ENCODE measurements at regions not wholly inside any gene's neighbourhood (a gene's known extent, or its start where the extent isn't known, plus 50 kb on each side); places are given as distances from the start of the nearest gene placed in this dataset.

- Mint-ChIP-seq H3K4me1 (peaks cover 8% of the 10 kb centered on the region), H3K4me3 (no peak overlapping the region), H3K27ac (ENCODE audit: unreplicated experiment) (no peak overlapping the region), H3K36me3 (ENCODE audit: low read depth) (no peaks in the 10 kb centered on the region), H3K9me3 (no peaks in the 10 kb centered on the region), H3K27me3 (ENCODE audit: low read depth) (no peaks in the 10 kb centered on the region)
- TF ChIP-seq, protein P1, sequence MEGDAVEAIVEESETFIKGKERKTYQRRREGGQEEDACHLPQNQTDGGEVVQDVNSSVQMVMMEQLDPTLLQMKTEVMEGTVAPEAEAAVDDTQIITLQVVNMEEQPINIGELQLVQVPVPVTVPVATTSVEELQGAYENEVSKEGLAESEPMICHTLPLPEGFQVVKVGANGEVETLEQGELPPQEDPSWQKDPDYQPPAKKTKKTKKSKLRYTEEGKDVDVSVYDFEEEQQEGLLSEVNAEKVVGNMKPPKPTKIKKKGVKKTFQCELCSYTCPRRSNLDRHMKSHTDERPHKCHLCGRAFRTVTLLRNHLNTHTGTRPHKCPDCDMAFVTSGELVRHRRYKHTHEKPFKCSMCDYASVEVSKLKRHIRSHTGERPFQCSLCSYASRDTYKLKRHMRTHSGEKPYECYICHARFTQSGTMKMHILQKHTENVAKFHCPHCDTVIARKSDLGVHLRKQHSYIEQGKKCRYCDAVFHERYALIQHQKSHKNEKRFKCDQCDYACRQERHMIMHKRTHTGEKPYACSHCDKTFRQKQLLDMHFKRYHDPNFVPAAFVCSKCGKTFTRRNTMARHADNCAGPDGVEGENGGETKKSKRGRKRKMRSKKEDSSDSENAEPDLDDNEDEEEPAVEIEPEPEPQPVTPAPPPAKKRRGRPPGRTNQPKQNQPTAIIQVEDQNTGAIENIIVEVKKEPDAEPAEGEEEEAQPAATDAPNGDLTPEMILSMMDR (conservative IDR thresholded peaks at IDR 0.05), result no peak
- no peak for DNase-seq (ENCODE audit: low read depth, low spot score)
These were observed 56.2 kb upstream of the TMEM163 start for GRCh38 chr2:134774786-134775641.

DNA sequence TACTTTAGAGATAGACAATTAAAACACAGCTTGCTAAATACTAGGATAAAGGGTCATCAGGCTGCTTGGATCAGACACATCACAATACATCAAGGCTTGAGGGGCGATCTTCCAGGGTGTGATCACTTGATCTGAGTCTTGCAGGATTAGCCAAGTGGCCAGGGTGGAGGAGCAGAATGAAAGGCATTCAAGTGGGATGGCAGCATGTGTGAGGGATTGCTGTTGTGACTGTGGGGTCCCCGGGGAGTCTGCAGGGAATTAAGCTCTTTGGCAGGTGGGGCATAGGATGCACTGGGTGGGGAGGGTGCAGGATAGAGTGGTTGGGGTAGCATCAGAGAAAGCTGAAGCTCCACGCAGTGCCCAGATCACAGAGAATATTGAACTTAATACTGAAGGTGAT is 58.0 kb upstream of the TMEM163 start:
- no peaks in the 10 kb centered on the region for H3K9me3 Mint-ChIP-seq
- H3K27ac Mint-ChIP-seq (ENCODE audit: unreplicated experiment), result no peak overlapping the region
- H3K4me1 Mint-ChIP-seq, result peaks cover 8% of the 10 kb centered on the region
- TF ChIP-seq, protein P1 (conservative IDR thresholded peaks at IDR 0.05), result no peak
- no peaks in the 10 kb centered on the region for H3K27me3 Mint-ChIP-seq (ENCODE audit: low read depth)
- H3K4me3 Mint-ChIP-seq, result no peak overlapping the region
- DNase-seq (ENCODE audit: low read depth, low spot score), result no peak
- H3K36me3 Mint-ChIP-seq (ENCODE audit: low read depth), result no peaks in the 10 kb centered on the region

DNA sequence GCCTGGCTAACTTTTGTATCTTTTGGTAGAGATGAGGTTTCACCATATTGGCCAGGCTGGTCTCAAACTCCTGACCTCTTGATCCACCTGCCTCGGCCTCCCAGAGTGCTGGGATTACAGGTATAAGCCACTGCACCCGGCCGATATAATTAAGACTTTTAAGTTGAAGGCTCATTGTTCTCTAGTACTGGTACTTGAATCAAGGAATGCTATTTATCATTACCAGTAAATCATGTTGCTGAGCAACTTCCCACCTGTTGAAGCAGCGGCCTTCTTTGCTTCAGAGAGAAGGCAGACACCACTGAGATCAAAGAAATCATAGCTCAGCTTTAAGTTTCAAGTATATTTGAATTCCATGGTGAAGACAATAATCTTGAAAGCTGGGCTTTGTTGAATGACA is 58.8 kb upstream of the TMEM163 start:
- Mint-ChIP-seq H3K4me1 (peaks cover 9% of the 10 kb centered on the region), H3K4me3 (no peak overlapping the region), H3K27ac (ENCODE audit: unreplicated experiment) (no peak overlapping the region), H3K36me3 (ENCODE audit: low read depth) (no peaks in the 10 kb centered on the region), H3K9me3 (no peaks in the 10 kb centered on the region), H3K27me3 (ENCODE audit: low read depth) (no peaks in the 10 kb centered on the region)
- no peak for DNase-seq (ENCODE audit: low read depth, low spot score)
- TF ChIP-seq, protein P1 (conservative IDR thresholded peaks at IDR 0.05), result no peak

DNA sequence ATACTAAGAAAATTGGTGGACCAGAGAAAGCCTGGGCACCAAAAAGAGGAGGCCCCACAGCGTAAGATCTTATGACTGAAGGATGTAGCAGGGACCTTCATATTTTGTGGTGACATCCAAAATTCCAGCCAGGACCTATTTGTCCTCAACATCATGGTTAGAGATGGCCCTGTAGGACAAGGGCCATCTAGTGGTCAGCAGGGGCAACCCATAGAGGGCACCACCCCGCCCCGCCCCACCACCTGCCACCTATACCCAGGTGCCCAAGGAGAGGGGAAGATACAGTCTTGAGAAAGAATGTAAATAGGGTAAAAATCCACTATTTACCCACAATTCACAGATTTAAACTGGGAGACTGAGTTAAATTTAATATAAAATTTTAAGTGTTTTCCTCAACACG is 59.6 kb upstream of the TMEM163 start:
- no peak overlapping the region for H3K4me3 Mint-ChIP-seq
- no peak overlapping the region for H3K27ac Mint-ChIP-seq (ENCODE audit: unreplicated experiment)
- no peaks in the 10 kb centered on the region for H3K9me3 Mint-ChIP-seq
- no peak for DNase-seq (ENCODE audit: low read depth, low spot score)
- H3K4me1 Mint-ChIP-seq, result peaks cover 13% of the 10 kb centered on the region
- TF ChIP-seq, protein P1 (conservative IDR thresholded peaks at IDR 0.05), result peak; percentile 36
- no peaks in the 10 kb centered on the region for H3K36me3 Mint-ChIP-seq (ENCODE audit: low read depth)
- H3K27me3 Mint-ChIP-seq (ENCODE audit: low read depth), result no peaks in the 10 kb centered on the region

DNA sequence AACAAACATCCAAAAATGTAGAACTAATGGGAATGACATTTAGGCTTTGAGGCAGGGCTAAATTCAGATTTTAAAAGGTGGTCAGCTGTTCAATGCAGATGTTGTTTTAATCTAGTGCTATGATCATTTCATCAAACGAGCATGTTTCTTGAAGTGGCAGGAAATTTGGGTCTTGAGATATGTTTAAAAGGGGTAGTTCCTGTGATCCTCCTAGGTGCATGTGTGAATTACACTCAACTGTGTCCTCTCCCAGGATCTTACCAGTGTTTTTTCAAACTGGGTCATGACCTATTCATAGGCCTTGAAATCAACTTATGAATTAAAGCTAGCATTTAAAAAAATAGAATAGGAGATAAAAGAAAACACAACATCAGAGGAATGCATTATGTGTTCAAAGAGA is 57.4 kb upstream of the ACMSD start:
- Mint-ChIP-seq H3K27me3 (ENCODE audit: low read depth) (no peaks in the 10 kb centered on the region), H3K4me1 (peaks cover 8% of the 10 kb centered on the region), H3K4me3 (no peak overlapping the region), H3K9me3 (no peaks in the 10 kb centered on the region), H3K36me3 (ENCODE audit: low read depth) (no peaks in the 10 kb centered on the region), H3K27ac (ENCODE audit: unreplicated experiment) (no peak overlapping the region)
- TF ChIP-seq, protein P1 (conservative IDR thresholded peaks at IDR 0.05), result no peak
- no peak for DNase-seq (ENCODE audit: low read depth, low spot score)

Data from neural crest cell (in vitro differentiated cells).